GM18870 (cell line): ENCODE measurements at regions not wholly inside any gene's neighbourhood (a gene's known extent, or its start where the extent isn't known, plus 50 kb on each side); places are given as distances from the start of the nearest gene placed in this dataset.
"Not testable (repeated sequence)": the region's sequence is repeated elsewhere in the genome, so short reads cannot be mapped to it uniquely, and the experiment has no call there.

Experiments
- ATAC-seq: cut with Tn5 transposase; IDR thresholded peaks from one replicate; pipeline ENCODE4 v1.9.1; 2021; ENCODE audit warnings: moderate library complexity; ENCODE audit not compliant: unreplicated experiment

- ATAC-seq = no peak
Observed at GRCh38 chr21:13827201-13827600, 217.6 kb downstream of the POTED start.

- ATAC-seq = not testable (repeated sequence)
Observed at GRCh38 chr21:13826511-13826910, 216.9 kb downstream of the POTED start.

- ATAC-seq = not testable (repeated sequence)
Observed at GRCh38 chr21:13825218-13825778, 215.7 kb downstream of the POTED start.

GRCh38 chr21:13820286-13820685, 210.7 kb downstream of the POTED start:
- not testable (repeated sequence) for ATAC-seq

GRCh38 chr21:13812191-13812590, 202.6 kb downstream of the POTED start:
- ATAC-seq = not testable (repeated sequence)

- not testable (repeated sequence) for ATAC-seq
Observed at GRCh38 chr21:13810559-13810958, 201.0 kb downstream of the POTED start.

GRCh38 chr21:13806444-13806843, 196.9 kb downstream of the POTED start:
- ATAC-seq = not testable (repeated sequence)

- ATAC-seq = not testable (repeated sequence)
Observed at GRCh38 chr21:13802757-13803156, 193.2 kb downstream of the POTED start.
